HEK293T (cell line): ENCODE measurements at regions not wholly inside any gene's neighbourhood (a gene's known extent, or its start where the extent isn't known, plus 50 kb on each side); places are given as distances from the start of the nearest gene placed in this dataset.
"Not testable (repeated sequence)": the region's sequence is repeated elsewhere in the genome, so short reads cannot be mapped to it uniquely, and the experiment has no call there.

Source experiments
- CTCF ChIA-PET: fragments of 350-600 bp; formaldehyde crosslinking; extraction: SDS; loops from one replicate; lab custom pipeline; 2021; ENCODE audit warnings: antibody characterized with exemption, inconsistent platforms; lab: Yijun Ruan, JAX
- POLR2A ChIA-PET: fragments of 350-600 bp; formaldehyde crosslinking; extraction: SDS; loops from one replicate; lab custom pipeline; 2020; ENCODE audit warnings: antibody characterized with exemption, inconsistent platforms; lab: Yijun Ruan, JAX
- DNase-seq: peaks from one replicate; pipeline ENCODE4 v3.0.0; 2012; ENCODE audit warnings: mixed read lengths; ENCODE audit errors: extremely low spot score
- ARNT ChIP-seq: fragments of 450-650 bp; IDR thresholded peaks from 2 replicates; pipeline ENCODE4 v1.6.1; 2017; ENCODE audit warnings: mild to moderate bottlenecking
- BHLHE40 ChIP-seq: fragments of 450-650 bp; IDR thresholded peaks from 2 replicates; pipeline ENCODE4 v1.6.1; 2016; ENCODE audit warnings: mild to moderate bottlenecking, moderate library complexity, borderline replicate concordance
- CTBP1 ChIP-seq: fragments of 450-650 bp; IDR thresholded peaks from 2 replicates; pipeline ENCODE4 v1.6.1; 2016; ENCODE audit warnings: borderline replicate concordance
- ELF4 ChIP-seq: fragments of 450-650 bp; IDR thresholded peaks from 2 replicates; pipeline ENCODE4 v1.6.1; 2017; ENCODE audit warnings: antibody characterized with exemption
- FOXA1 ChIP-seq: fragments of 450-650 bp; IDR thresholded peaks from 2 replicates; pipeline ENCODE4 v1.6.1; 2016; ENCODE audit warnings: mild to moderate bottlenecking
- FOXK2 ChIP-seq: fragments of 450-650 bp; IDR thresholded peaks from 2 replicates; pipeline ENCODE4 v1.6.1; 2016; ENCODE audit warnings: mild to moderate bottlenecking
- FOXM1 ChIP-seq: fragments of 450-650 bp; IDR thresholded peaks from 2 replicates; pipeline ENCODE4 v1.6.1; 2017; ENCODE audit warnings: mild to moderate bottlenecking, borderline replicate concordance
- HDGF ChIP-seq: fragments of 450-650 bp; IDR thresholded peaks from 2 replicates; pipeline ENCODE4 v1.6.1; 2017; ENCODE audit warnings: antibody characterized with exemption, borderline replicate concordance
- L3MBTL2 ChIP-seq: fragments of 450-650 bp; conservative IDR thresholded peaks from 2 replicates; pipeline ENCODE4 v1.6.1; 2016; ENCODE audit warnings: mild to moderate bottlenecking
- LEF1 ChIP-seq: fragments of 450-650 bp; IDR thresholded peaks from 2 replicates; pipeline ENCODE4 v1.6.1; 2017; ENCODE audit warnings: mild to moderate bottlenecking, borderline replicate concordance
- NFRKB ChIP-seq: fragments of 450-650 bp; IDR thresholded peaks from 2 replicates; pipeline ENCODE4 v1.6.1; 2016; ENCODE audit warnings: mild to moderate bottlenecking, moderate library complexity
- PKNOX1 ChIP-seq: fragments of 450-650 bp; IDR thresholded peaks from 2 replicates; pipeline ENCODE4 v1.6.1; 2016
- SP1 ChIP-seq: fragments of 450-650 bp; IDR thresholded peaks from 2 replicates; pipeline ENCODE4 v1.6.1; 2017
- SUZ12 ChIP-seq: fragments of 450-650 bp; IDR thresholded peaks from 2 replicates; pipeline ENCODE4 v1.6.1; 2016; ENCODE audit warnings: mild to moderate bottlenecking
- TARDBP ChIP-seq: fragments of 450-650 bp; IDR thresholded peaks from 2 replicates; pipeline ENCODE4 v1.6.1; 2016
- ZNF384 ChIP-seq: fragments of 450-650 bp; IDR thresholded peaks from 2 replicates; pipeline ENCODE4 v1.6.1; 2016

GRCh38 chr16:62276637-62277036, 240.4 kb upstream of the CDH8 start:
- POLR2A ChIA-PET: no interaction called here
- DNase-seq: no peak
- CTCF ChIA-PET: no interaction called here
- TF ChIP-seq L3MBTL2 (no peak), ZNF384 (no peak), SP1 (no peak), FOXK2 (no peak), LEF1 (no peak), ARNT (no peak), PKNOX1 (no peak), ELF4 (no peak), FOXM1 (no peak), SUZ12 (no peak)

GRCh38 chr16:62272035-62272434, 235.8 kb upstream of the CDH8 start:
- no peak for TF ChIP-seq ARNT
- no peak for TF ChIP-seq ELF4
- TF ChIP-seq FOXA1: no peak
- DNase-seq: no peak
- ChIA-PET CTCF (no interaction called here), POLR2A (no interaction called here)

- DNase-seq: no peak
- CTCF ChIA-PET: no interaction called here
- TF ChIP-seq SUZ12: no peak
- TF ChIP-seq HDGF: no peak
- POLR2A ChIA-PET: no interaction called here
Observed at GRCh38 chr16:62261760-62262159, 225.5 kb upstream of the CDH8 start.

- DNase-seq, CTCF ChIA-PET, POLR2A ChIA-PET: not testable (repeated sequence)
Observed at GRCh38 chr16:62258931-62259435, 222.7 kb upstream of the CDH8 start.

GRCh38 chr16:62256406-62256805, 220.2 kb upstream of the CDH8 start:
- DNase-seq: peak; percentile 6
- no peak for TF ChIP-seq TARDBP
- no peak for TF ChIP-seq FOXA1
- CTCF ChIA-PET: no interaction called here
- POLR2A ChIA-PET: no interaction called here

- TF ChIP-seq NFRKB (no peak), FOXM1 (no peak), TARDBP (no peak), LEF1 (no peak)
- ChIA-PET CTCF (no interaction called here), POLR2A (no interaction called here)
- DNase-seq: no peak
Observed at GRCh38 chr16:62254847-62255246, 218.6 kb upstream of the CDH8 start.

- TF ChIP-seq ARNT (no peak), L3MBTL2 (no peak)
- ChIA-PET POLR2A (no interaction called here), CTCF (no interaction called here)
- no peak for DNase-seq
Observed at GRCh38 chr16:62254372-62254771, 218.1 kb upstream of the CDH8 start.

- CTCF ChIA-PET: no interaction called here
- no peak for DNase-seq
- POLR2A ChIA-PET: no interaction called here
- no peak for TF ChIP-seq SP1
- no peak for TF ChIP-seq LEF1
- TF ChIP-seq FOXK2: no peak
- TF ChIP-seq NFRKB: no peak
- no peak for TF ChIP-seq TARDBP
- TF ChIP-seq SUZ12: no peak
- no peak for TF ChIP-seq HDGF
- TF ChIP-seq FOXM1: no peak
Observed at GRCh38 chr16:62253966-62254365, 217.7 kb upstream of the CDH8 start.

GRCh38 chr16:62249069-62249468, 212.8 kb upstream of the CDH8 start:
- ChIA-PET CTCF (no interaction called here), POLR2A (no interaction called here)
- no peak for TF ChIP-seq LEF1
- no peak for TF ChIP-seq SP1
- TF ChIP-seq HDGF: no peak
- no peak for TF ChIP-seq NFRKB
- no peak for TF ChIP-seq ARNT
- TF ChIP-seq FOXA1: no peak
- no peak for DNase-seq

- TF ChIP-seq BHLHE40: no peak
- no peak for TF ChIP-seq CTBP1
- TF ChIP-seq FOXA1: no peak
- ChIA-PET POLR2A (no interaction called here), CTCF (no interaction called here)
- DNase-seq: no peak
Observed at GRCh38 chr16:62240722-62241121, 204.5 kb upstream of the CDH8 start.
